PFSK-1 (cell line): ENCODE measurements at regions not wholly inside any gene's neighbourhood (a gene's known extent, or its start where the extent isn't known, plus 50 kb on each side); places are given as distances from the start of the nearest gene placed in this dataset.

ENCODE experiments used
- FOXP2 ChIP-seq: optimal IDR thresholded peaks from 2 replicates; pipeline ENCODE3; 2011; ENCODE audit warnings: borderline replicate concordance, control low read depth, inconsistent platforms; ENCODE audit not compliant: insufficient read depth; ENCODE audit errors: extremely low read length, extremely low read depth
- POLR2AphosphoS5 ChIP-seq: IDR thresholded peaks from 2 replicates; pipeline ENCODE4 v1.6.1; 2012; ENCODE audit warnings: low read depth, mild to moderate bottlenecking, control low read depth, low read length, moderate library complexity
- SIN3A ChIP-seq: IDR thresholded peaks from 2 replicates; pipeline ENCODE4 v1.6.1; 2012; ENCODE audit warnings: mild to moderate bottlenecking, low read length, moderate library complexity, borderline replicate concordance; ENCODE audit not compliant: insufficient read depth
- TAF1 ChIP-seq: IDR thresholded peaks from 2 replicates; pipeline ENCODE4 v1.6.1; 2012; ENCODE audit warnings: low read length, control low read depth, borderline replicate concordance; ENCODE audit not compliant: insufficient read depth
- TF ChIP-seq, protein P1 (sequence below), 2 experiments: IDR thresholded peaks; 2 replicates each; pipeline versions ENCODE4 v1.6.1 to v1.8.0; 2011 to 2012; ENCODE audit warnings: low read depth in 2 of 2, low read length in 2 of 2, control low read depth in 1 of 2, inconsistent platforms in 1 of 2, mild to moderate bottlenecking in 1 of 2, moderate library complexity in 1 of 2; ENCODE audit not compliant: insufficient read depth in 1 of 2

GRCh38 chr2:38497670-38498037 is 105.1 kb downstream of the HNRNPLL start:
- TF ChIP-seq, protein P1, sequence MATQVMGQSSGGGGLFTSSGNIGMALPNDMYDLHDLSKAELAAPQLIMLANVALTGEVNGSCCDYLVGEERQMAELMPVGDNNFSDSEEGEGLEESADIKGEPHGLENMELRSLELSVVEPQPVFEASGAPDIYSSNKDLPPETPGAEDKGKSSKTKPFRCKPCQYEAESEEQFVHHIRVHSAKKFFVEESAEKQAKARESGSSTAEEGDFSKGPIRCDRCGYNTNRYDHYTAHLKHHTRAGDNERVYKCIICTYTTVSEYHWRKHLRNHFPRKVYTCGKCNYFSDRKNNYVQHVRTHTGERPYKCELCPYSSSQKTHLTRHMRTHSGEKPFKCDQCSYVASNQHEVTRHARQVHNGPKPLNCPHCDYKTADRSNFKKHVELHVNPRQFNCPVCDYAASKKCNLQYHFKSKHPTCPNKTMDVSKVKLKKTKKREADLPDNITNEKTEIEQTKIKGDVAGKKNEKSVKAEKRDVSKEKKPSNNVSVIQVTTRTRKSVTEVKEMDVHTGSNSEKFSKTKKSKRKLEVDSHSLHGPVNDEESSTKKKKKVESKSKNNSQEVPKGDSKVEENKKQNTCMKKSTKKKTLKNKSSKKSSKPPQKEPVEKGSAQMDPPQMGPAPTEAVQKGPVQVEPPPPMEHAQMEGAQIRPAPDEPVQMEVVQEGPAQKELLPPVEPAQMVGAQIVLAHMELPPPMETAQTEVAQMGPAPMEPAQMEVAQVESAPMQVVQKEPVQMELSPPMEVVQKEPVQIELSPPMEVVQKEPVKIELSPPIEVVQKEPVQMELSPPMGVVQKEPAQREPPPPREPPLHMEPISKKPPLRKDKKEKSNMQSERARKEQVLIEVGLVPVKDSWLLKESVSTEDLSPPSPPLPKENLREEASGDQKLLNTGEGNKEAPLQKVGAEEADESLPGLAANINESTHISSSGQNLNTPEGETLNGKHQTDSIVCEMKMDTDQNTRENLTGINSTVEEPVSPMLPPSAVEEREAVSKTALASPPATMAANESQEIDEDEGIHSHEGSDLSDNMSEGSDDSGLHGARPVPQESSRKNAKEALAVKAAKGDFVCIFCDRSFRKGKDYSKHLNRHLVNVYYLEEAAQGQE (IDR thresholded peaks at IDR 0.05; ENCODE audit: insufficient read depth in 1 of 2, low read depth in 2 of 2, low read length in 2 of 2), result no peak
- TF ChIP-seq TAF1, result no peak
- no peak for TF ChIP-seq POLR2AphosphoS5
- TF ChIP-seq FOXP2, result no peak
- no peak for TF ChIP-seq SIN3A

- no peak for TF ChIP-seq FOXP2
- no peak for TF ChIP-seq TAF1
- TF ChIP-seq, protein P1 (IDR thresholded peaks at IDR 0.05; ENCODE audit: insufficient read depth in 1 of 2, low read depth in 2 of 2, low read length in 2 of 2), result no peak
- TF ChIP-seq SIN3A, result no peak
- TF ChIP-seq POLR2AphosphoS5, result no peak
These were observed 105.6 kb downstream of the HNRNPLL start for GRCh38 chr2:38496927-38497669.

DNA sequence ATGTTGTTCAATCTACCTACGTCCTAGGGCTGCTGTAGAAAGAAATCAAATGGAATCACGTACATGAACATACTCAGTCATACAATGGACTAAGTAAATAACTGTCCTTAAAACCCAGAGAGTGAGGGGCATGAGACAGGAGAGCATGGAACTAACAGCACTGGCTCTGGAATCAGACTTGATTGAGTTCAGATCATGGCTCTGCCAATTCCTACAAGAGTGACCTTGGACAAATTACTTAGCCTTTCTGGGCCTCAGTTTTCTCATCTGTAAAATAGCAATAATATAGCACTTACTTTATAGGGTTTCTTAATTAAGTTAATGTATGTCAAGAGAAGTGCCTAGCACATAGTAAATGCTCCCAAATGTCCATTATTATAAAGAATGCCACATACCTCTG is 106.8 kb downstream of the HNRNPLL start:
- TF ChIP-seq POLR2AphosphoS5 (no peak), TAF1 (no peak), SIN3A (no peak), FOXP2 (no peak)
- TF ChIP-seq, protein P1 (IDR thresholded peaks at IDR 0.05; ENCODE audit: insufficient read depth in 1 of 2, low read depth in 2 of 2, low read length in 2 of 2), result no peak

GRCh38 chr2:38494394-38494793 is 108.3 kb downstream of the HNRNPLL start:
- TF ChIP-seq FOXP2 (no peak), TAF1 (no peak), SIN3A (no peak), POLR2AphosphoS5 (no peak)
- TF ChIP-seq, protein P1 (IDR thresholded peaks at IDR 0.05; ENCODE audit: insufficient read depth in 1 of 2, low read depth in 2 of 2, low read length in 2 of 2), result no peak
